Body of pancreas (tissue), 4 donors: ENCODE measurements at regions not wholly inside any gene's neighbourhood (a gene's known extent, or its start where the extent isn't known, plus 50 kb on each side); places are given as distances from the start of the nearest gene placed in this dataset.

Experiments
- ATAC-seq: fragments of 150-250 bp; one replicate; pipeline ENCODE4 v1.9.1; 2016
- DNase-seq, 4 donors: peaks; one replicate each; pipeline ENCODE4 v3.0.0-alpha.2; 2019
- H3K27ac ChIP-seq, 4 donors: fragments of 200-600 bp; sonication (generic); 1 replicate in 3 of 4; 2 replicates in 1 of 4; pipeline versions ENCODE4 v1.5.1 to v1.6.1; 2016 to 2019; ENCODE audit warnings: mild to moderate bottlenecking in 1 of 4, mixed read lengths in 1 of 4, moderate library complexity in 1 of 4
- H3K27me3 ChIP-seq, 2 donors: fragments of 200-600 bp; sonication (generic); one replicate each; pipeline ENCODE4 v1.6.0; 2016; ENCODE audit warnings: mild to moderate bottlenecking in 1 of 2
- H3K36me3 ChIP-seq, 2 donors: fragments of 200-600 bp; sonication (generic); replicated peaks in 1 of 2; 2 replicates each; pipeline ENCODE4 v1.5.1; 2016; ENCODE audit warnings: low read depth in 2 of 2; ENCODE audit not compliant: insufficient read depth in 1 of 2
- H3K4me1 ChIP-seq: fragments of 200-600 bp; sonication (generic); one replicate; pipeline ENCODE4 v1.6.0; 2016
- H3K4me3 ChIP-seq, 2 donors: fragments of 200-600 bp; sonication (generic); 1 replicate in 1 of 2; 2 replicates in 1 of 2; pipeline ENCODE4 v1.5.1; 2016 to 2019
- H3K9me3 ChIP-seq, 3 donors: fragments of 200-600 bp; sonication (generic); 1 replicate in 2 of 3; 2 replicates in 1 of 3; pipeline ENCODE4 v1.5.1; 2016
- CTCF ChIP-seq, 7 experiments: fragments of 450-650 bp in 4 of 7; fragments of 200-600 bp in 3 of 7; sonication (generic) in 3 of 7; IDR thresholded peaks; one replicate each; pipeline ENCODE4 v1.5.1; 2016 to 2019; ENCODE audit warnings: antibody characterized with exemption in 7 of 7
- POLR2A ChIP-seq, 3 donors: fragments of 450-650 bp; IDR thresholded peaks; one replicate each; pipeline ENCODE4 v1.6.1; 2016; ENCODE audit warnings: antibody characterized with exemption in 3 of 3, mild to moderate bottlenecking in 2 of 3
- WGBS, 2 donors: methylation state at CpG; one replicate each; pipeline ENCODE4 v1.1.5; 2017; 5-methylcytosine and 5-hydroxymethylcytosine counted together
- intact Hi-C: fragments of 100-400 bp; cut with DNase I; formaldehyde crosslinking; loops from one replicate; pipeline ENCODE4 v1.15.1; 2023

GRCh38 chr12:91493308-91493707 is 310.7 kb upstream of the DCN start:
- DNase-seq (no peak), ATAC-seq (no peak)
- no peak overlapping the region for H3K4me3 ChIP-seq
- no peak for TF ChIP-seq POLR2A (IDR thresholded peaks at IDR 0.05)
- no peaks in the 10 kb centered on the region for H3K36me3 ChIP-seq
- intact Hi-C loops, result no loop called here
- no peaks in the 10 kb centered on the region for H3K9me3 ChIP-seq
- H3K27ac ChIP-seq, result no peak overlapping the region
- peaks cover 5% of the 10 kb centered on the region for H3K4me1 ChIP-seq
- H3K27me3 ChIP-seq, result no peaks in the 10 kb centered on the region

GRCh38 chr12:91492648-91493047 is 310.0 kb upstream of the DCN start:
- ATAC-seq, result no peak

GRCh38 chr12:91490667-91491311 is 308.2 kb upstream of the DCN start:
- Histone ChIP-seq H3K9me3 (no peaks in the 10 kb centered on the region), H3K27me3 (no peaks in the 10 kb centered on the region), H3K4me3 (no peak overlapping the region), H3K36me3 (no peaks in the 10 kb centered on the region), H3K27ac (no peak overlapping the region), H3K4me1 (peaks cover 5% of the 10 kb centered on the region)
- intact Hi-C loops, result no loop called here
- TF ChIP-seq POLR2A (IDR thresholded peaks at IDR 0.05), result no peak
- TF ChIP-seq CTCF (IDR thresholded peaks at IDR 0.05), result no peak
- DNase-seq (peak in 1 of 4 donors; percentile 6), ATAC-seq (peak; percentile 72)
- WGBS, 2 donors, result 18 to 22% methylated on average over 4 of the region's 4 CpGs

More at GRCh38 chr12:91492648-91493047, 310.0 kb upstream of the DCN start:
- H3K27me3 ChIP-seq, result no peaks in the 10 kb centered on the region
- no peak for DNase-seq
- H3K36me3 ChIP-seq, result no peaks in the 10 kb centered on the region
- no peaks in the 10 kb centered on the region for H3K9me3 ChIP-seq
- H3K27ac ChIP-seq, result no peak overlapping the region
- TF ChIP-seq CTCF (IDR thresholded peaks at IDR 0.05) (no peak), POLR2A (IDR thresholded peaks at IDR 0.05) (no peak)
- no peak overlapping the region for H3K4me3 ChIP-seq
- 90 to 97% methylated on average over 1 of the region's 1 CpG for WGBS, 2 donors
- peaks cover 5% of the 10 kb centered on the region for H3K4me1 ChIP-seq
- intact Hi-C loops, result no loop called here

- Histone ChIP-seq H3K9me3 (no peaks in the 10 kb centered on the region), H3K27me3 (no peaks in the 10 kb centered on the region), H3K27ac (no peak overlapping the region), H3K36me3 (no peaks in the 10 kb centered on the region), H3K4me3 (no peak overlapping the region), H3K4me1 (no peaks in the 10 kb centered on the region)
- no peak for DNase-seq
- intact Hi-C loops, result no loop called here
- no peak for ATAC-seq
- 86 to 87% methylated on average over 6 of the region's 6 CpGs for WGBS, 2 donors
- TF ChIP-seq POLR2A (IDR thresholded peaks at IDR 0.05) (no peak), CTCF (IDR thresholded peaks at IDR 0.05) (no peak)
Measured at GRCh38 chr12:91483471-91483985, 300.9 kb upstream of the DCN start.

- Histone ChIP-seq H3K27ac (no peak overlapping the region), H3K9me3 (no peaks in the 10 kb centered on the region), H3K4me1 (no peaks in the 10 kb centered on the region), H3K36me3 (no peaks in the 10 kb centered on the region), H3K27me3 (no peaks in the 10 kb centered on the region), H3K4me3 (no peak overlapping the region)
- ATAC-seq (no peak), DNase-seq (no peak)
- TF ChIP-seq CTCF (IDR thresholded peaks at IDR 0.05), result no peak
- TF ChIP-seq POLR2A (IDR thresholded peaks at IDR 0.05), result no peak
- 50 to 53% methylated on average over 1 of the region's 1 CpG for WGBS, 2 donors
- intact Hi-C loops, result no loop called here
Measured at GRCh38 chr12:91482231-91482630, 299.6 kb upstream of the DCN start.
